Body of pancreas (tissue), 4 donors: ENCODE measurements at regions not wholly inside any gene's neighbourhood (a gene's known extent, or its start where the extent isn't known, plus 50 kb on each side); places are given as distances from the start of the nearest gene placed in this dataset.

Experiments used
- ATAC-seq: fragments of 150-250 bp; one replicate; pipeline ENCODE4 v1.9.1; 2016
- DNase-seq, 4 donors: peaks; one replicate each; pipeline ENCODE4 v3.0.0-alpha.2; 2019
- H3K27ac ChIP-seq, 4 donors: fragments of 200-600 bp; sonication (generic); 1 replicate in 3 of 4; 2 replicates in 1 of 4; pipeline versions ENCODE4 v1.5.1 to v1.6.1; 2016 to 2019; ENCODE audit warnings: mild to moderate bottlenecking in 1 of 4, mixed read lengths in 1 of 4, moderate library complexity in 1 of 4
- H3K27me3 ChIP-seq, 2 donors: fragments of 200-600 bp; sonication (generic); one replicate each; pipeline ENCODE4 v1.6.0; 2016; ENCODE audit warnings: mild to moderate bottlenecking in 1 of 2
- H3K36me3 ChIP-seq, 2 donors: fragments of 200-600 bp; sonication (generic); replicated peaks in 1 of 2; 2 replicates each; pipeline ENCODE4 v1.5.1; 2016; ENCODE audit warnings: low read depth in 2 of 2; ENCODE audit not compliant: insufficient read depth in 1 of 2
- H3K4me1 ChIP-seq: fragments of 200-600 bp; sonication (generic); one replicate; pipeline ENCODE4 v1.6.0; 2016
- H3K4me3 ChIP-seq, 2 donors: fragments of 200-600 bp; sonication (generic); 1 replicate in 1 of 2; 2 replicates in 1 of 2; pipeline ENCODE4 v1.5.1; 2016 to 2019
- H3K9me3 ChIP-seq, 3 donors: fragments of 200-600 bp; sonication (generic); 1 replicate in 2 of 3; 2 replicates in 1 of 3; pipeline ENCODE4 v1.5.1; 2016
- CTCF ChIP-seq, 7 experiments: fragments of 450-650 bp in 4 of 7; fragments of 200-600 bp in 3 of 7; sonication (generic) in 3 of 7; IDR thresholded peaks; one replicate each; pipeline ENCODE4 v1.5.1; 2016 to 2019; ENCODE audit warnings: antibody characterized with exemption in 7 of 7
- POLR2A ChIP-seq, 3 donors: fragments of 450-650 bp; IDR thresholded peaks; one replicate each; pipeline ENCODE4 v1.6.1; 2016; ENCODE audit warnings: antibody characterized with exemption in 3 of 3, mild to moderate bottlenecking in 2 of 3
- whole genome bisulfite sequencing, 2 donors: methylation state at CpG; one replicate each; pipeline ENCODE4 v1.1.5; 2017; 5-methylcytosine and 5-hydroxymethylcytosine counted together
- intact Hi-C: fragments of 100-400 bp; cut with DNase I; formaldehyde crosslinking; loops from one replicate; pipeline ENCODE4 v1.15.1; 2023

- Histone ChIP-seq H3K36me3 (no peaks in the 10 kb centered on the region), H3K4me3 (no peak overlapping the region), H3K27me3 (no peaks in the 10 kb centered on the region), H3K9me3 (no peaks in the 10 kb centered on the region), H3K4me1 (peaks cover 15% of the 10 kb centered on the region), H3K27ac (no peak overlapping the region)
- 61 to 69% methylated on average over 4 of the region's 4 CpGs for WGBS, 2 donors
- no peak for ATAC-seq
- intact Hi-C loops, result no loop called here
- no peak for DNase-seq
- TF ChIP-seq POLR2A (IDR thresholded peaks at IDR 0.05) (no peak), CTCF (IDR thresholded peaks at IDR 0.05) (no peak)
Observed at GRCh38 chr2:88261725-88262124, 91.6 kb downstream of the THNSL2 start.

- TF ChIP-seq CTCF (IDR thresholded peaks at IDR 0.05) (no peak), POLR2A (IDR thresholded peaks at IDR 0.05) (no peak)
- Histone ChIP-seq H3K27ac (no peak overlapping the region), H3K36me3 (no peaks in the 10 kb centered on the region), H3K4me1 (peaks cover 3% of the 10 kb centered on the region), H3K27me3 (no peaks in the 10 kb centered on the region), H3K4me3 (no peak overlapping the region), H3K9me3 (no peaks in the 10 kb centered on the region)
- ATAC-seq, result no peak
- no peak for DNase-seq
- intact Hi-C loops, result no loop called here
- 58% methylated on average over 2 of the region's 2 CpGs for WGBS, 2 donors
Observed at GRCh38 chr2:88258208-88258607, 88.1 kb downstream of the THNSL2 start.

GRCh38 chr2:88254437-88255091 is 84.4 kb downstream of the THNSL2 start:
- Histone ChIP-seq H3K9me3 (no peaks in the 10 kb centered on the region), H3K27ac (no peak overlapping the region), H3K27me3 (no peaks in the 10 kb centered on the region), H3K4me3 (no peak overlapping the region), H3K36me3 (no peaks in the 10 kb centered on the region), H3K4me1 (no peaks in the 10 kb centered on the region)
- WGBS, 2 donors, result 39 to 47% methylated on average over 3 of the region's 3 CpGs
- DNase-seq (no peak), ATAC-seq (no peak)
- intact Hi-C loops, result no loop called here
- TF ChIP-seq POLR2A (IDR thresholded peaks at IDR 0.05) (no peak), CTCF (IDR thresholded peaks at IDR 0.05) (no peak)

GRCh38 chr2:88253997-88254396 is 83.9 kb downstream of the THNSL2 start:
- no peaks in the 10 kb centered on the region for H3K4me1 ChIP-seq
- no peak for DNase-seq
- H3K27me3 ChIP-seq, result no peaks in the 10 kb centered on the region
- no peak overlapping the region for H3K27ac ChIP-seq
- H3K36me3 ChIP-seq, result no peaks in the 10 kb centered on the region
- no peak overlapping the region for H3K4me3 ChIP-seq
- TF ChIP-seq POLR2A (IDR thresholded peaks at IDR 0.05), result no peak
- ATAC-seq, result no peak
- intact Hi-C loops, result no loop called here
- 73 to 78% methylated on average over 1 of the region's 1 CpG for WGBS, 2 donors
- H3K9me3 ChIP-seq, result no peaks in the 10 kb centered on the region

- DNase-seq (no peak), ATAC-seq (no peak)
- no peak overlapping the region for H3K27ac ChIP-seq
- 86 to 92% methylated on average over 7 of the region's 7 CpGs for WGBS, 2 donors
- H3K4me1 ChIP-seq, result no peaks in the 10 kb centered on the region
- intact Hi-C loops, result no loop called here
- H3K4me3 ChIP-seq, result no peak overlapping the region
- no peaks in the 10 kb centered on the region for H3K36me3 ChIP-seq
- no peaks in the 10 kb centered on the region for H3K9me3 ChIP-seq
- H3K27me3 ChIP-seq, result no peaks in the 10 kb centered on the region
- TF ChIP-seq POLR2A (IDR thresholded peaks at IDR 0.05) (no peak), CTCF (IDR thresholded peaks at IDR 0.05) (no peak)
Observed at GRCh38 chr2:88253375-88253774, 83.2 kb downstream of the THNSL2 start.
